Prostate gland (tissue), 2 donors: ENCODE measurements at regions not wholly inside any gene's neighbourhood (a gene's known extent, or its start where the extent isn't known, plus 50 kb on each side); places are given as distances from the start of the nearest gene placed in this dataset.

Source experiments
- DNase-seq: peaks from one replicate; pipeline ENCODE4 v3.0.0-alpha.2; 2019; ENCODE audit warnings: low spot score
- H3K27ac ChIP-seq, 2 donors: fragments of 200-600 bp; sonication (generic); 2 replicates each; pipeline ENCODE4 v1.5.1; 2017 to 2019
- H3K27me3 ChIP-seq: fragments of 200-600 bp; sonication (generic); replicated peaks from 2 replicates; pipeline ENCODE4 v1.5.1; 2019; ENCODE audit not compliant: insufficient read depth
- H3K36me3 ChIP-seq, 2 donors: fragments of 200-600 bp; sonication (generic); 1 replicate in 1 of 2; 2 replicates in 1 of 2; pipeline versions ENCODE4 v1.5.1 to v1.8.1; 2017 to 2019
- H3K4me1 ChIP-seq: fragments of 200-600 bp; sonication (generic); replicated peaks from 2 replicates; pipeline ENCODE4 v1.5.1; 2019
- H3K4me3 ChIP-seq, 2 donors: fragments of 200-600 bp; sonication (generic); 2 replicates each; pipeline ENCODE4 v1.5.1; 2017 to 2019
- H3K9me3 ChIP-seq: fragments of 200-600 bp; sonication (generic); 2 replicates; pipeline ENCODE4 v1.5.1; 2017
- CTCF ChIP-seq, 4 experiments: fragments of 200-600 bp in 2 of 4; fragments of 450-650 bp in 2 of 4; sonication (generic) in 2 of 4; IDR thresholded peaks; 1 replicate in 3 of 4; 2 replicates in 1 of 4; pipeline ENCODE4 v1.5.1; 2016 to 2019; ENCODE audit warnings: antibody characterized with exemption in 4 of 4, mild to moderate bottlenecking in 2 of 4, moderate library complexity in 2 of 4
- POLR2A ChIP-seq: fragments of 450-650 bp; IDR thresholded peaks from one replicate; pipeline ENCODE4 v1.6.1; 2016; ENCODE audit warnings: antibody characterized with exemption, mild to moderate bottlenecking
- POLR2AphosphoS5 ChIP-seq: sonication (generic); formaldehyde crosslinking; IDR thresholded peaks from one replicate; pipeline ENCODE4 v1.6.1; 2017; ENCODE audit warnings: antibody characterized with exemption
- WGBS: methylation state at CpG from one replicate; pipeline ENCODE4 v1.1.5; 2018; 5-methylcytosine and 5-hydroxymethylcytosine counted together
- intact Hi-C: fragments of 100-400 bp; cut with DNase I; formaldehyde crosslinking; loops from one replicate; pipeline ENCODE4 v1.14.2; 2022

GRCh38 chr4:10879411-10880110 is 195.0 kb upstream of the CLNK start:
- Histone ChIP-seq H3K27ac (no peak overlapping the region), H3K9me3 (no peaks in the 10 kb centered on the region), H3K4me3 (no peak overlapping the region), H3K36me3 (no peaks in the 10 kb centered on the region), H3K27me3 (no peaks in the 10 kb centered on the region), H3K4me1 (no peaks in the 10 kb centered on the region)
- DNase-seq: no peak
- 80% methylated on average over 4 of the region's 4 CpGs for WGBS
- TF ChIP-seq CTCF (IDR thresholded peaks at IDR 0.05) (no peak), POLR2AphosphoS5 (no peak), POLR2A (no peak)
- intact Hi-C loops: no loop called here

GRCh38 chr4:10878861-10879260 is 194.3 kb upstream of the CLNK start:
- H3K36me3 ChIP-seq: no peaks in the 10 kb centered on the region
- intact Hi-C loops: no loop called here
- no peak overlapping the region for H3K4me3 ChIP-seq
- 93% methylated on average over 2 of the region's 2 CpGs for WGBS
- TF ChIP-seq CTCF (IDR thresholded peaks at IDR 0.05) (no peak), POLR2A (no peak), POLR2AphosphoS5 (no peak)
- H3K27ac ChIP-seq: no peak overlapping the region
- DNase-seq: no peak
- no peaks in the 10 kb centered on the region for H3K27me3 ChIP-seq
- no peaks in the 10 kb centered on the region for H3K4me1 ChIP-seq
- no peaks in the 10 kb centered on the region for H3K9me3 ChIP-seq

DNA sequence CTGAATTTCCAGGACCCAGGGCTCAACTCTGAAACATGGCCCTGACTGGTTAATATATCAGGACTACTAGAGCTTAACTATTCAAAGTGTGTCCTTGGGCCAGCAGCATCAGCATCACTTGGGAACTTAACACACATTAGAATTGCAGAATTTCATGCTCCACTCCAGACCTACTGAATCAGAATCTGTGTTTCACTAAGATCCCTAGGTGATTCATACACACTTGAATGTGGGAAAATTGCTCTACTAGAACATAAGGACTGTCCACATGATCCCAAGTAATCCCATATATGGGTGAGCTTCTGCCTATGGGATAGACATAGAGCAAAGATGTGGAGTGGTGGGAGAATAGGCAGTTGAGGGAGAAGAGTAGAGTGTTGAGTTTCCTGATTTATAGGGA is 192.5 kb upstream of the CLNK start:
- intact Hi-C loops: no loop called here
- H3K36me3 ChIP-seq: no peaks in the 10 kb centered on the region
- DNase-seq: no peak
- H3K4me3 ChIP-seq: no peak overlapping the region
- H3K4me1 ChIP-seq: no peaks in the 10 kb centered on the region
- no peaks in the 10 kb centered on the region for H3K9me3 ChIP-seq
- TF ChIP-seq POLR2A (no peak), CTCF (IDR thresholded peaks at IDR 0.05) (no peak), POLR2AphosphoS5 (no peak)
- H3K27me3 ChIP-seq: no peaks in the 10 kb centered on the region
- no peak overlapping the region for H3K27ac ChIP-seq

- intact Hi-C loops: no loop called here
- TF ChIP-seq POLR2AphosphoS5 (no peak), CTCF (IDR thresholded peaks at IDR 0.05) (no peak), POLR2A (no peak)
- no peaks in the 10 kb centered on the region for H3K27me3 ChIP-seq
- DNase-seq: no peak
- no peaks in the 10 kb centered on the region for H3K36me3 ChIP-seq
- no peaks in the 10 kb centered on the region for H3K4me1 ChIP-seq
- H3K9me3 ChIP-seq: no peaks in the 10 kb centered on the region
- H3K27ac ChIP-seq: no peak overlapping the region
- no peak overlapping the region for H3K4me3 ChIP-seq
- 82% methylated on average over 2 of the region's 2 CpGs for WGBS
Observed at GRCh38 chr4:10875144-10875799, 190.7 kb upstream of the CLNK start.

DNA sequence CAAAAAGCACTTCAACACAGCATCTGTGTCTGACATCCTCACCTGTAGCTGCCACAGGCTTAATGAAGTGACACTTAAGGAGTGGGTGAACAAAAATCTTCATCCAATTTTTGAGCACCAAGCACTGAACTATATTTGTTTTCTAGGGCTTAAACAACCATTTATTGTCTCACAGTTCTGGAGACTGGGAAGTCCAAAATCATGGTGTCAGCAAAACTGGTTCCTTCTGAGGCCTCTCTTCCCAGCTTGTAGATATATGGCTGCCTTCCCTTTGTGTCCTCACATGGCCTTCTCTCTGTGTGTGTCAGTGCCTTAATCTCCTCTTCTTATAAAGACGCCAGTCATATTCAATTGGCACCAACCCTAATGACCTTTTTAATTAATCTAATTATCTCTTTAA is 189.2 kb upstream of the CLNK start:
- H3K36me3 ChIP-seq: no peaks in the 10 kb centered on the region
- H3K27me3 ChIP-seq: no peaks in the 10 kb centered on the region
- no peaks in the 10 kb centered on the region for H3K4me1 ChIP-seq
- DNase-seq: no peak
- WGBS: 100% methylated on average over 1 of the region's 1 CpG
- TF ChIP-seq CTCF (IDR thresholded peaks at IDR 0.05) (no peak), POLR2AphosphoS5 (no peak), POLR2A (no peak)
- no peak overlapping the region for H3K27ac ChIP-seq
- H3K4me3 ChIP-seq: no peak overlapping the region
- intact Hi-C loops: no loop called here
- no peaks in the 10 kb centered on the region for H3K9me3 ChIP-seq
